ENCODE measurements at regions not wholly inside any gene's neighbourhood (a gene's known extent, or its start where the extent isn't known, plus 50 kb on each side); places are given as distances from the start of the nearest gene placed in this dataset.

DNA sequence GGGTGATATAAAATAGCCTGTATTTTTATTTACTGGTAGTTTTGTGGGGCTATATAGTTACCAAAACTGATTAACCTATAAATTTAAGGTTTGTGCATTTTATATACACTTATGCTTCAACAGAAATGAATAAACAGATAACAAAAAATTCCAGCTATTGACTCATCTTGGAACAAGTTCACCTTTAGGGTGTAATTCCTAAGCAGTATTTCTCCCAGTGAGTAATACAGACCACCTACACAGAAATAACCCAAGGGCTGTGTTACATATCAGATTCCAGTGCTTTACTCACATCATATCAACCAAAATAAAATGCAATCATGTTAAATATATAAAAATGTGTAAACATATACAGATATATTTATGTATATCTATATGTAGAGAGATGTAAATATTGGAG is 345.6 kb downstream of the ADAMTS20 start:
- TF ChIP-seq, protein P1, sequence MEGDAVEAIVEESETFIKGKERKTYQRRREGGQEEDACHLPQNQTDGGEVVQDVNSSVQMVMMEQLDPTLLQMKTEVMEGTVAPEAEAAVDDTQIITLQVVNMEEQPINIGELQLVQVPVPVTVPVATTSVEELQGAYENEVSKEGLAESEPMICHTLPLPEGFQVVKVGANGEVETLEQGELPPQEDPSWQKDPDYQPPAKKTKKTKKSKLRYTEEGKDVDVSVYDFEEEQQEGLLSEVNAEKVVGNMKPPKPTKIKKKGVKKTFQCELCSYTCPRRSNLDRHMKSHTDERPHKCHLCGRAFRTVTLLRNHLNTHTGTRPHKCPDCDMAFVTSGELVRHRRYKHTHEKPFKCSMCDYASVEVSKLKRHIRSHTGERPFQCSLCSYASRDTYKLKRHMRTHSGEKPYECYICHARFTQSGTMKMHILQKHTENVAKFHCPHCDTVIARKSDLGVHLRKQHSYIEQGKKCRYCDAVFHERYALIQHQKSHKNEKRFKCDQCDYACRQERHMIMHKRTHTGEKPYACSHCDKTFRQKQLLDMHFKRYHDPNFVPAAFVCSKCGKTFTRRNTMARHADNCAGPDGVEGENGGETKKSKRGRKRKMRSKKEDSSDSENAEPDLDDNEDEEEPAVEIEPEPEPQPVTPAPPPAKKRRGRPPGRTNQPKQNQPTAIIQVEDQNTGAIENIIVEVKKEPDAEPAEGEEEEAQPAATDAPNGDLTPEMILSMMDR (IDR thresholded peaks at IDR 0.05), result no peak
- no peak for TF ChIP-seq POLR2AphosphoS5 (IDR thresholded peaks at IDR 0.05)
- no peak for TF ChIP-seq POLR2A (IDR thresholded peaks at IDR 0.05)
- no peak for TF ChIP-seq EP300 (IDR thresholded peaks at IDR 0.05)
